Cardiac fibroblast (primary cell): ENCODE measurements at regions not wholly inside any gene's neighbourhood (a gene's known extent, or its start where the extent isn't known, plus 50 kb on each side); places are given as distances from the start of the nearest gene placed in this dataset.

Experiments used
- DNase-seq, 2 donors: peaks; one replicate each; pipeline versions ENCODE4 v3.0.0 to v3.0.0-alpha.2; 2010; ENCODE audit warnings: low read depth in 2 of 2
- H3K4me3 ChIP-seq, 2 donors: replicated peaks in 1 of 2; 1 replicate in 1 of 2; 2 replicates in 1 of 2; pipeline ENCODE4 v1.5.1; 2011; ENCODE audit warnings: low read depth in 2 of 2, low read length in 2 of 2, mild to moderate bottlenecking in 2 of 2, moderate library complexity in 1 of 2
- CTCF ChIP-seq: IDR thresholded peaks from one replicate; pipeline ENCODE4 v1.5.1; 2011; ENCODE audit warnings: low read depth, mild to moderate bottlenecking, low read length, inconsistent platforms

- no peak for TF ChIP-seq CTCF
- H3K4me3 ChIP-seq, result no peak overlapping the region
- no peak for DNase-seq
Observed at GRCh38 chr14:98816720-98817119, 455.3 kb downstream of the BCL11B start.

- H3K4me3 ChIP-seq, result no peak overlapping the region
- TF ChIP-seq CTCF, result no peak
- no peak for DNase-seq
Observed at GRCh38 chr14:98819132-98819866, 452.7 kb downstream of the BCL11B start.

DNA sequence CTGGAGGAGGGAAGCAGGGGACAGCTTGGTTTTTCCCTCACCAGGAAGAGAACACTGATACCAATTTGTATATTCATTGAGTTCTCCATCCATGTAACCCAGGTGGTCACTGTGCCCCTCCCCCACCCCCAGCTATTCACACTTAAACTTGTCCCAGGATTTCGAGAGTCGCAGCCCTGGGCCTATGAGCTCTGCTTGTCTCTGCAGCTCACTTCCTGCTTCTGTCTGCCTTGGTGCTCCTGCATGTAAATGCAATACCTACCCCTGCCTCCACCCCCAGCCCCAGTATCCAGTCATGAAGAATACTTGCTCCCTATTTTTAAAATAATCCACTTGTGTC is 452.2 kb downstream of the BCL11B start:
- H3K4me3 ChIP-seq, result no peak overlapping the region
- no peak for TF ChIP-seq CTCF
- no peak for DNase-seq

DNA sequence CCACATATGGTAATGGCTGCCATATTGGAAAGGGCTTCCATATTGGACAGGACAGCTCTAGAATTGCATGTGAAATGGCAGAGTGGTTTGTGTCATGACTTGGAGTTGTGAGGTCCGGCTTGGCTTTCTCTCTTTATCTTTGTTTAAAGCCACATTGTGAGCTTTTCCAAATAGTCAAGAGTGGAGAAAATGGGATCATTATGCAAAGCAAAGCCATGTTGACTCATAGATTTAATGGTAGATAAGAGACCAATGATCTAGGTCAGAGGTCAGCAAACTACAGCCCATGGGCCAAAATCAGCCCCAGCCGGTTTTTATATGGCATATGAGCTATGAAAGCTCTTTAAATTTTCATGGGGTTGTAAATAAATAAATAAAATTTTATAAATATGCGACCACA is 449.1 kb downstream of the BCL11B start:
- TF ChIP-seq CTCF, result no peak
- no peak for DNase-seq
- H3K4me3 ChIP-seq, result no peak overlapping the region

DNA sequence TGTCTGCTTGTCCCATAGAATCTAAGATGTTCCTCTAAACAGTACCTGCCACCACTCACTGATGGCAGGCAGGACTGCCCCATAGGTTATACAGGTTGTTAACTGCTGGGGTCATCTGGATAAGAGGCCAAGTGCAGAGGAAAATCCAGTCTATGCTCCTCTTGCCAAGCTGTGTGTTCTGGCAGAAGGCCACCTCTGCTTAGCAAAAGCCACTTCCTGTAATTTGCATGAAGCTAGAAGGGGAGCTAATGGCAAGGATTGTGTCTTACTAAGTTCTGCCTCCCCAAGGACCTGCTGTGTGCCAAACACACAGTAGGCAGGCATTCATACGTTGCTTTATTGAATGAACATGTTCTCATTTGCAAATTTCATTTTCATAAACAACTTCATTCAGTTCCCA is 445.4 kb downstream of the BCL11B start:
- no peak for DNase-seq
- H3K4me3 ChIP-seq, result no peak overlapping the region
- TF ChIP-seq CTCF, result no peak

DNA sequence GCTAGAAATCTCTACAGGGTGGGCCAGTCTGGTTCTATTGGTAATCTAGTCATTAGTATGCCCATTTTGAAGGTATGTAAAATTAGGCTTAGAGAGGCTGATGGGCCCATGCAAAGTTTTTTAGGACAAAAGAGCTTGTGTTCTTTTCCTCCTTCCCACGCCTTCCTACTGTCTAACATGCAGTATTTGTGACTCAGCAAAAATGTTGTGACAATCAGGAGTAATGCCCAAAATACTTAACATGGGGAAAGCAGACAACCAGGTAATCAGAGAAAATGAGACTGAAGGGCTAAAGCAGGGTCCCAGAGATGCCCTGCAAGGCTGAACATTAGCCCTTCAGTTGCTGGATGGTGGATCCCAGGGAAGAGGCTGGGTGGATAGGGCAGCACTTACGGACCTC is 437.9 kb downstream of the BCL11B start:
- DNase-seq, result no peak
- TF ChIP-seq CTCF, result no peak
- no peak overlapping the region for H3K4me3 ChIP-seq
